ENCODE measurements at regions not wholly inside any gene's neighbourhood (a gene's known extent, or its start where the extent isn't known, plus 50 kb on each side); places are given as distances from the start of the nearest gene placed in this dataset.
"Not testable (repeated sequence)": the region's sequence is repeated elsewhere in the genome, so short reads cannot be mapped to it uniquely, and the experiment has no call there.

GRCh38 chr12:93091886-93092648 lies 163.0 kb upstream of the EEA1 start:
- no peak for DNase-seq (ENCODE audit: low read depth, low spot score)
- CTCF ChIA-PET = interaction anchor here (1.2 kb wide), 1 partner anchor 9 kb away, joined by 5 read pairs; no protein-coding TSS in a partner anchor
- no peak overlapping the region for H3K4me3 ChIP-seq (ENCODE audit: low read depth, low read length)
- no peak for TF ChIP-seq CTCF (IDR thresholded peaks at IDR 0.05; ENCODE audit: insufficient read depth, low read length, missing control alignments)
- POLR2A ChIA-PET = interaction anchor here (0.5 kb wide), 1 partner anchor 164 kb away, joined by 3 read pairs; no protein-coding TSS in a partner anchor

- H3K4me3 ChIP-seq (ENCODE audit: low read depth, low read length) = no peak overlapping the region
- no peak for TF ChIP-seq CTCF (IDR thresholded peaks at IDR 0.05; ENCODE audit: insufficient read depth, low read length, missing control alignments)
- CTCF ChIA-PET = no interaction called here
- POLR2A ChIA-PET = no interaction called here
- DNase-seq (ENCODE audit: low read depth, low spot score) = no peak
Observed at GRCh38 chr12:93092649-93092945, 163.5 kb upstream of the EEA1 start.

GRCh38 chr12:93093243-93093642 lies 164.1 kb upstream of the EEA1 start:
- no peak for TF ChIP-seq CTCF (IDR thresholded peaks at IDR 0.05; ENCODE audit: insufficient read depth, low read length, missing control alignments)
- ChIA-PET POLR2A (no interaction called here), CTCF (interaction anchor here (0.6 kb wide), 1 partner anchor 304 kb away, joined by 3 read pairs; no protein-coding TSS in a partner anchor)
- no peak overlapping the region for H3K4me3 ChIP-seq (ENCODE audit: low read depth, low read length)
- no peak for DNase-seq (ENCODE audit: low read depth, low spot score)

GRCh38 chr12:93094222-93094621 lies 165.1 kb upstream of the EEA1 start:
- H3K4me3 ChIP-seq (ENCODE audit: low read depth, low read length); POLR2A ChIA-PET; CTCF ChIA-PET; DNase-seq (ENCODE audit: low read depth, low spot score): not testable (repeated sequence)

GRCh38 chr12:93094988-93095737 lies 166.1 kb upstream of the EEA1 start:
- POLR2A ChIA-PET = no interaction called here
- TF ChIP-seq CTCF (IDR thresholded peaks at IDR 0.05; ENCODE audit: insufficient read depth, low read length, missing control alignments) = no peak
- CTCF ChIA-PET = no interaction called here
- no peak for DNase-seq (ENCODE audit: low read depth, low spot score)
- no peak overlapping the region for H3K4me3 ChIP-seq (ENCODE audit: low read depth, low read length)

GRCh38 chr12:93097417-93097816 lies 168.3 kb upstream of the EEA1 start:
- no peak overlapping the region for H3K4me3 ChIP-seq (ENCODE audit: low read depth, low read length)
- no peak for TF ChIP-seq CTCF (IDR thresholded peaks at IDR 0.05; ENCODE audit: insufficient read depth, low read length, missing control alignments)
- ChIA-PET CTCF (interaction anchor here (0.8 to 3.7 kb wide), 14 partner anchors 9 to 299 kb away, joined by 3 to 25 read pairs (median 6); no protein-coding TSS in a partner anchor), POLR2A (no interaction called here)
- no peak for DNase-seq (ENCODE audit: low read depth, low spot score)

All from AG04449 (cell line).